ENCODE measurements at regions not wholly inside any gene's neighbourhood (a gene's known extent, or its start where the extent isn't known, plus 50 kb on each side); places are given as distances from the start of the nearest gene placed in this dataset.

DNA sequence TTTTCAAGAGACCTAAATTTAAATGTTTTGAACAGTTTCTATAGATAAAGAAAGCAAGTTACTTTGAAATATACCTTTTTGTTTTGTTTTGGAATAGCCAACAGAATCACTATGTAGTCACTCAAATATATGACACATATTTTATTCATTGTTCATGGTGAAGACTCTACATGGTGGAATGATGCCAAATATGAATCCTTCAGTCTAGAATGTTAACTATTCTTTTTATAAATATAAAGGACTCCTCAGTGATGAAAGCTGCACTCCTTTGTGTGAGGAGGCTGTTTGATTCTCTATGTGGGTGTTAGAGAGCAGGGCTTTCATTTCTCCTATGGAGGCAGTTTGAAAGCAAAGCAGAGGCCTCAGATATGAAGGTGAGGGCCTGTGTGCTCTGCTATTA lies 396.4 kb upstream of the LRRTM1 start:
- TF ChIP-seq CTCF (conservative IDR thresholded peaks at IDR 0.05 in 1 of 2, IDR thresholded peaks at IDR 0.05 in 1 of 2; ENCODE audit: low read depth in 1 of 2, low read length in 2 of 2) (no peak), EZH2 (IDR thresholded peaks at IDR 0.05; ENCODE audit: low read length, missing control alignments) (no peak)

All from fibroblast of lung (primary cell).